ENCODE measurements at regions not wholly inside any gene's neighbourhood (a gene's known extent, or its start where the extent isn't known, plus 50 kb on each side); places are given as distances from the start of the nearest gene placed in this dataset.

DNA sequence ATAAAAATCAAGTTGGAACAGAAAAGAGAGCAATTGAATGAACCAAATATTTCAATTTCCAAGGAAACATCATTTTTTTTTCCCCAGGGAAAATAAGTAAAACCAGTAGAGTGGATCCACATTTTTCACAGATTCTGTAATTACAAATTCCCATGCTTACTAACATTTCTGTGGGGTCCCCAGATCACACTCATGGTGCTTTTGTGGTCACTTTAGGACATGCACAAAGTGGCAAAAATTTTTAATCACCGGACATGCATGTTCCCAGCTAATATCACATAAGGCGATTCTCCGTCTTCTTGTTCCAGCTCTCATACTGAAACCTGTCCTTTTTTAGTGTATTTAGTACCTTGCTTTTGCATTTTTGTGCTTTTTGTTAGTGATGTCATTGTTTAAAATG, 748.2 kb upstream of the SLITRK1 start:
- TF ChIP-seq, protein P1, sequence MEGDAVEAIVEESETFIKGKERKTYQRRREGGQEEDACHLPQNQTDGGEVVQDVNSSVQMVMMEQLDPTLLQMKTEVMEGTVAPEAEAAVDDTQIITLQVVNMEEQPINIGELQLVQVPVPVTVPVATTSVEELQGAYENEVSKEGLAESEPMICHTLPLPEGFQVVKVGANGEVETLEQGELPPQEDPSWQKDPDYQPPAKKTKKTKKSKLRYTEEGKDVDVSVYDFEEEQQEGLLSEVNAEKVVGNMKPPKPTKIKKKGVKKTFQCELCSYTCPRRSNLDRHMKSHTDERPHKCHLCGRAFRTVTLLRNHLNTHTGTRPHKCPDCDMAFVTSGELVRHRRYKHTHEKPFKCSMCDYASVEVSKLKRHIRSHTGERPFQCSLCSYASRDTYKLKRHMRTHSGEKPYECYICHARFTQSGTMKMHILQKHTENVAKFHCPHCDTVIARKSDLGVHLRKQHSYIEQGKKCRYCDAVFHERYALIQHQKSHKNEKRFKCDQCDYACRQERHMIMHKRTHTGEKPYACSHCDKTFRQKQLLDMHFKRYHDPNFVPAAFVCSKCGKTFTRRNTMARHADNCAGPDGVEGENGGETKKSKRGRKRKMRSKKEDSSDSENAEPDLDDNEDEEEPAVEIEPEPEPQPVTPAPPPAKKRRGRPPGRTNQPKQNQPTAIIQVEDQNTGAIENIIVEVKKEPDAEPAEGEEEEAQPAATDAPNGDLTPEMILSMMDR (IDR thresholded peaks at IDR 0.05): no peak
- no peak for TF ChIP-seq EP300 (IDR thresholded peaks at IDR 0.05)
